Choroid plexus epithelial cell (primary cell): ENCODE measurements at regions not wholly inside any gene's neighbourhood (a gene's known extent, or its start where the extent isn't known, plus 50 kb on each side); places are given as distances from the start of the nearest gene placed in this dataset.
A peak's percentile ranks its signal among the peaks of the same experiment; 100 is the strongest.

ENCODE experiments used
- DNase-seq: peaks from one replicate; pipeline ENCODE4 v3.0.0-alpha.2; 2010; ENCODE audit warnings: low read depth
- H3K4me3 ChIP-seq: 2 replicates; pipeline ENCODE4 v1.5.1; 2011; ENCODE audit warnings: low read depth, mild to moderate bottlenecking, control low read depth, low read length, moderate library complexity
- TF ChIP-seq, protein P1 (sequence below): conservative IDR thresholded peaks from 2 replicates; pipeline ENCODE4 v1.5.1; 2011; ENCODE audit warnings: low read depth, mild to moderate bottlenecking, control low read depth, inconsistent platforms, low read length, moderate library complexity

DNA sequence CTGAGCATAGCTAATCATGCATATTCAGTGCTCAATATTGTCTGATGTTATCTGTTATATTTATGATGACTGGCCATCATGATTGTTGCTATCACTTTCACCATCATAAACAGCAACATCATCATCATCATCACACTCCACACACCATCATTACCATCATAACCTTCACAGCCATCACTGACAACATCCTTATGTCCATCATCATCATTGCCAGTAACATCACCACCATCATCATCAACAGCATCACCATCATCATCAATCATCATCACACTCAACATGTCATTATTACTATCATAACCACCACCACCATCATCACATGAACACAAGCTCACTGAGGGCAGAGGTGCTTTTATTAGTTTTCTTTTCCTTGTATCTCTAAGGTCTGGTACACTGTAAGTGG is 75.9 kb downstream of the MBD3L1 start:
- DNase-seq = no peak
- no peak overlapping the region for H3K4me3 ChIP-seq
- TF ChIP-seq, protein P1, sequence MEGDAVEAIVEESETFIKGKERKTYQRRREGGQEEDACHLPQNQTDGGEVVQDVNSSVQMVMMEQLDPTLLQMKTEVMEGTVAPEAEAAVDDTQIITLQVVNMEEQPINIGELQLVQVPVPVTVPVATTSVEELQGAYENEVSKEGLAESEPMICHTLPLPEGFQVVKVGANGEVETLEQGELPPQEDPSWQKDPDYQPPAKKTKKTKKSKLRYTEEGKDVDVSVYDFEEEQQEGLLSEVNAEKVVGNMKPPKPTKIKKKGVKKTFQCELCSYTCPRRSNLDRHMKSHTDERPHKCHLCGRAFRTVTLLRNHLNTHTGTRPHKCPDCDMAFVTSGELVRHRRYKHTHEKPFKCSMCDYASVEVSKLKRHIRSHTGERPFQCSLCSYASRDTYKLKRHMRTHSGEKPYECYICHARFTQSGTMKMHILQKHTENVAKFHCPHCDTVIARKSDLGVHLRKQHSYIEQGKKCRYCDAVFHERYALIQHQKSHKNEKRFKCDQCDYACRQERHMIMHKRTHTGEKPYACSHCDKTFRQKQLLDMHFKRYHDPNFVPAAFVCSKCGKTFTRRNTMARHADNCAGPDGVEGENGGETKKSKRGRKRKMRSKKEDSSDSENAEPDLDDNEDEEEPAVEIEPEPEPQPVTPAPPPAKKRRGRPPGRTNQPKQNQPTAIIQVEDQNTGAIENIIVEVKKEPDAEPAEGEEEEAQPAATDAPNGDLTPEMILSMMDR = no peak

DNA sequence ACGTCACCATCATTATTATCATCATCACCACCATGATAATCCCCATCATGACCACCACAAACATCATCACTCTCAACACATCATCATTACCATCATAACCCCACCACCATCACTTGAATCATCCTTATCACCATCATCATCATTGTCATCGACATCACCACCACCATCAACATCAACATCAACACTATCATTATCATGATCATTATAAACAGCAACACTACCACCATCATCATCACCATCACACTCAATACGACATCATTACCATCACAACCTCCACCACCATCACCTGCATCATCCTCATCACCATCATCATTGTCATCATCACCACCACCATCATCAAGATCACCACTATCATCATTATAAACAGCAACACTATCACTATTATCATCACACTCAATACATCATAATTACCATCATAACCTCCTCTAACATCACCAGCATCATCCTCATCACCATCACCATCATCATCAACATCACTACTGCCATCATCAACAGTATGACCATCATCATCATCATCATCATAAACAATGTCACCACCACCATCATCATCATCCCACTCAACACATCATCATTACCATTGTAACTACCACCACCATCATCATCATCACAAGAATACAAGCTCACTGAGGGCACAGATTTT is 78.7 kb downstream of the MBD3L1 start:
- no peak overlapping the region for H3K4me3 ChIP-seq
- TF ChIP-seq, protein P1 = no peak
- no peak for DNase-seq

DNA sequence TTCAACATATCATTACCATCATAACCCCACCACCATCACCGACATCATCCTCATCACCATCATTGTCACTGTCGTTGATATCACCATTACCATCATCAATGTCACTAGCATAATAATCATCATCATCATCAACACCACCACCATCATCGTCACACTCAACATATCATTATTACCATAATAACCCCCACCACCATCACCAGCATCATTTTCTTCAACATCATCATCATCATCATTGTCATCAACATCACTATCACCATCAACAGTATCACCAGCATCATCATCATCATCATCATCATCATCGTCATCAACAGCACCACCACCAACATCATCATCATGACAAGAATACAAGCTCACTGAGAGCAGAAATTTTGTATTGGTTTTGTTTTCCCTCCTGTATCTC is 83.8 kb downstream of the MBD3L1 start:
- DNase-seq = no peak
- TF ChIP-seq, protein P1 = no peak
- no peak overlapping the region for H3K4me3 ChIP-seq

DNA sequence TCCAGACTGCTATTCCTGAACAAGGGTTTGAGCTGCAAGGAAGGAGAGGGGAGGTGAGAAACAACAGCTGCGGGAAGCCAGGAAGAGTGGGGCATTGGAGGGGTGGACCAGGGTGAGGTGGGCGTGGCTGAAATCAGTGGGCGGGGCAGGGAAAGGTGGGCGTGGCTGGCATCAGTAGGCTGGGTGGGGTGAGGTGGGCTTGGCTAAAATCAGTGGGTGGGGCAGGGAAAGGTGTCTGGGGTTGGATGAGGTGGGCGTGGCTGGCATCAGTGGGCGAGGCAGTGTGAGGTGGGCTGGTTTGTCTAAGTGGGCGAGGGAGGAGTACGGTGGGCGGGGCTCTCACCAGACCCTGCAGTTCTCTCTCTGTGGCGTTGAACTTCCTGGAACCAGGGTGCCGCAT is 87.6 kb downstream of the MUC16 start:
- DNase-seq = no peak
- TF ChIP-seq, protein P1 = no peak
- H3K4me3 ChIP-seq = no peak overlapping the region

DNA sequence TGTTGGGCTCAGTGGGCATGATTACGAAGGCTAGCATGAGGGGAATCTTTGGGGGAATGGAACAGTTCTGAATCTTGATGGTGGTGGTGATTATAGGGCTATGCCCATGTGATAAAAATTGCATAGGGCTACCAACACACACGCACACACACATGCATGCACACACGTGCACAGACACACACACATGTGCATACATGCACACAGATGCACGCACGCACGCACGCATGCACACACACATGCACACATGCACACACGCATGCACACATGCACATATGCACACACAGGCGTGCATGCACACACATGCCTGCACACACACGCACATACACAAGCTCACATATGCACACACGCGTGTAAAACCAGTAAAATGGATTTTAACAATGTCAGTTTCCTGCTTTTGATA is 85.9 kb downstream of the MUC16 start:
- no peak overlapping the region for H3K4me3 ChIP-seq
- TF ChIP-seq, protein P1 = no peak
- no peak for DNase-seq

DNA sequence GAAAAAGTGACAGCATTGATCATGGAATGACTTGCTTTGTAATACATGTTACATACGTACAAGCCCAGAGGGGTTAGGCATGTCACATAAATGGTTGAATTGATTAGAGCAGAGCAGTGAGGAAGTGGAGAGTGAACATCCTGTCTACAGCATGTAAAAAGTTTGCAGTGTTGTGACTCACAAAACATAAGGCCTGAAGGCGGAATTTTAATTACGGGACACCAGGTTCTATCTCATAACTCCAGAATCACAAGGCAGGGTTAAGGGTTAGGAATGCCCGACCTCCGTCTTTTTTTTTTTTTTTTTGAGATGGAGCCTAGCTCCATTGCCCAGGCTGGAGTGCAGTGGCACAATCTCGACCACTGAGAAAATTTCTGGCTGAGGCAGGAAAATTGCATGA is 83.9 kb downstream of the MUC16 start:
- TF ChIP-seq, protein P1 = no peak
- DNase-seq = no peak
- no peak overlapping the region for H3K4me3 ChIP-seq

DNA sequence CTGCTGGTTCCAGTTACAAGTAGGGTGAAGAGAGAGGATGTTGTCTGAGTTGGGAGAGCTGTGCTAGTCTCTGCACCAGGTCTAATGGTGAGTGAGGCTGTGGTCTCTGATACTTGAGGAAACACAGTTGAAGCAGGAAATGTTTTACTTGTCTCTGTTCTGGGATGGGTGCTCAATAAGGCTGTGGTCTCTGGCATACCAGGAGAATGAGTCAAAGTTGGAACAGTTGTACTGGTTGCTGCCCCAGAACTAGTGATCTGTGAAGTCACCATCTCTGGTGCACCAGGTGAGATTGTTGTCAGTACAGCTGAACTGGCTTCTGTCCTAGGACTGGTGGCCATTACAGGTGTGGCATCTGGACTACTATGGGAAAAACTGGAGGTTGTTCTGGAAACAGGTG is 74.7 kb downstream of the MUC16 start:
- TF ChIP-seq, protein P1 = no peak
- DNase-seq = peak; percentile 2
- no peak overlapping the region for H3K4me3 ChIP-seq
